Heart left ventricle (tissue), 16 donors: ENCODE measurements at regions not wholly inside any gene's neighbourhood (a gene's known extent, or its start where the extent isn't known, plus 50 kb on each side); places are given as distances from the start of the nearest gene placed in this dataset.

Source experiments
- ATAC-seq, 4 donors: fragments of 200-7000 bp; cut with Tn5 transposase; one replicate each; pipeline ENCODE4 v1.9.1; 2020 to 2022; ENCODE audit warnings: moderate library complexity in 4 of 4, mild to moderate bottlenecking in 3 of 4, moderate number of reproducible peaks in 1 of 4
- DNase-seq, 5 donors: peaks; one replicate each; pipeline ENCODE4 v3.0.0-alpha.2; 2020
- H3K27ac ChIP-seq, 12 donors: fragments of 200-600 bp; sonication (generic) in 4 of 12; one replicate each; pipeline versions ENCODE4 v1.5.0 to v1.8.0; 2016 to 2022; ENCODE audit warnings: mild to moderate bottlenecking in 2 of 12
- H3K27me3 ChIP-seq, 9 donors: fragments of 200-600 bp; sonication (generic) in 2 of 9; one replicate each; pipeline versions ENCODE4 v1.5.1 to v1.8.0; 2016 to 2022; ENCODE audit warnings: mild to moderate bottlenecking in 3 of 9
- H3K36me3 ChIP-seq, 9 donors: fragments of 200-600 bp; sonication (generic) in 2 of 9; one replicate each; pipeline versions ENCODE4 v1.5.0 to v1.8.0; 2018 to 2022; ENCODE audit warnings: mild to moderate bottlenecking in 2 of 9
- H3K4me1 ChIP-seq, 12 donors: fragments of 200-600 bp; sonication (generic) in 4 of 12; one replicate each; pipeline versions ENCODE4 v1.5.0 to v1.8.0; 2016 to 2022; ENCODE audit warnings: mild to moderate bottlenecking in 3 of 12
- H3K4me3 ChIP-seq, 12 donors: fragments of 200-600 bp; sonication (generic) in 4 of 12; one replicate each; pipeline versions ENCODE4 v1.5.0 to v1.8.0; 2017 to 2022; ENCODE audit warnings: mild to moderate bottlenecking in 9 of 12, moderate library complexity in 4 of 12
- H3K9me3 ChIP-seq, 12 donors: fragments of 200-600 bp; sonication (generic) in 4 of 12; one replicate each; pipeline versions ENCODE4 v1.5.0 to v1.8.0; 2016 to 2022; ENCODE audit warnings: mild to moderate bottlenecking in 1 of 12
- POLR2A ChIP-seq, 2 donors: fragments of 450-650 bp; IDR thresholded peaks; one replicate each; pipeline ENCODE4 v1.6.1; 2017; ENCODE audit warnings: antibody characterized with exemption in 2 of 2, mild to moderate bottlenecking in 2 of 2, moderate library complexity in 2 of 2
- WGBS, 4 donors: extraction: QIAGEN DNeasy Blood & Tissue Kit in 2 of 4; methylation state at CpG; one replicate each; pipeline versions ENCODE4 v1.1.5 to v1.1.7; 2013 to 2018; 5-methylcytosine and 5-hydroxymethylcytosine counted together
- intact Hi-C, 10 donors: fragments of 100-400 bp; cut with DNase I; formaldehyde crosslinking; loops; one replicate each; pipeline versions ENCODE4 v1.11.1 to v1.14.2; 2022
- TF ChIP-seq, protein P1 (sequence below), 12 donors: fragments of 200-600 bp; sonication (generic) in 4 of 12; IDR thresholded peaks; one replicate each; pipeline versions ENCODE4 v1.5.0 to v1.8.0; 2018 to 2022; ENCODE audit warnings: antibody characterized with exemption in 12 of 12, mild to moderate bottlenecking in 5 of 12
- donor health status: ischemic (EF 13 %, LVEDD 7.1; RV severe dilation, severe dysfunction).
- donor health status: healthy with polysubstance abuse.
- donor health status: DM: no; HTN: yes; CAD: no.
- donor health status: DM: no; HTN: no; CAD: no.
- donor health status: ischemic (EF 25% LVEDD 6.9; RV normal size, moderate dysfunction).
- donor health status: ischemic (EF 25% LVEDD 5.7; RV mildly dilated, moderate dysfunction).
- donor health status: healthy.
- donor health status: DM: yes; HTN: yes; CAD: no.
- donor health status: ischemic (EF 35%, LVEDD 5.7; RV mildly dilated, moderate dysfunction).
- donor health status: nonischemic (EF 11% LVEDD 7.7; RV severe dilation, severe dysfunction).
- donor health status: DM: yes; HTN: yes; CAD: no.
- donor health status: PGD.
- donor health status: ischemic (EF 29% LVEDD 5.4; RV normal size, mild dysfunction).
- donor health status: nonischemic (EF 23%, LVEDD 6.1; RV moderate dilation, normal function).

DNA sequence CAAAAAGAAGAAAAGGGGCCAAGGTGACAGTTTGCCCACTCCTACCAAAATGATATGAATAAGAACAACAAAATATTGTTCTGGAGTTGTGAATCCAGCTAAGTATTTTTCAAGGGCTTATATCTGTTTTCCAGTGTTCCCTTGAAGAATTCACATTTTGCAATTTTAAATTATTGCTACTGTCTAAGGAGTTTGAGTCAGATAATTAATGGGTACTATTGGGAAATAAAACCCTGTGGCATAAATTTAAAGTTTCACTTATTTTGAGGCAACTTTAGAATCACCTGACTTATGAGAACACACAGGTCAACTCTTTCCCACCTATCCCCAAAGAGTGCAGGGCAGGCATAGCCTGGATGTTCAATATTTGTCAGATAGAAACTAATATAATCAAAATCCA lies 188.0 kb upstream of the GHR start:
- DNase-seq (no peak), ATAC-seq (no peak)
- Histone ChIP-seq H3K36me3 (no peaks in the 10 kb centered on the region), H3K4me3 (no peak overlapping the region), H3K27me3 (peaks cover 0 to 2% (median 0%) of the 10 kb centered on the region in 9 donors), H3K4me1 (no peaks in the 10 kb centered on the region), H3K27ac (no peak overlapping the region), H3K9me3 (no peaks in the 10 kb centered on the region)
- intact Hi-C loops: no loop called here
- TF ChIP-seq, protein P1, sequence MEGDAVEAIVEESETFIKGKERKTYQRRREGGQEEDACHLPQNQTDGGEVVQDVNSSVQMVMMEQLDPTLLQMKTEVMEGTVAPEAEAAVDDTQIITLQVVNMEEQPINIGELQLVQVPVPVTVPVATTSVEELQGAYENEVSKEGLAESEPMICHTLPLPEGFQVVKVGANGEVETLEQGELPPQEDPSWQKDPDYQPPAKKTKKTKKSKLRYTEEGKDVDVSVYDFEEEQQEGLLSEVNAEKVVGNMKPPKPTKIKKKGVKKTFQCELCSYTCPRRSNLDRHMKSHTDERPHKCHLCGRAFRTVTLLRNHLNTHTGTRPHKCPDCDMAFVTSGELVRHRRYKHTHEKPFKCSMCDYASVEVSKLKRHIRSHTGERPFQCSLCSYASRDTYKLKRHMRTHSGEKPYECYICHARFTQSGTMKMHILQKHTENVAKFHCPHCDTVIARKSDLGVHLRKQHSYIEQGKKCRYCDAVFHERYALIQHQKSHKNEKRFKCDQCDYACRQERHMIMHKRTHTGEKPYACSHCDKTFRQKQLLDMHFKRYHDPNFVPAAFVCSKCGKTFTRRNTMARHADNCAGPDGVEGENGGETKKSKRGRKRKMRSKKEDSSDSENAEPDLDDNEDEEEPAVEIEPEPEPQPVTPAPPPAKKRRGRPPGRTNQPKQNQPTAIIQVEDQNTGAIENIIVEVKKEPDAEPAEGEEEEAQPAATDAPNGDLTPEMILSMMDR (IDR thresholded peaks at IDR 0.05): no peak
- no peak for TF ChIP-seq POLR2A (IDR thresholded peaks at IDR 0.05)

DNA sequence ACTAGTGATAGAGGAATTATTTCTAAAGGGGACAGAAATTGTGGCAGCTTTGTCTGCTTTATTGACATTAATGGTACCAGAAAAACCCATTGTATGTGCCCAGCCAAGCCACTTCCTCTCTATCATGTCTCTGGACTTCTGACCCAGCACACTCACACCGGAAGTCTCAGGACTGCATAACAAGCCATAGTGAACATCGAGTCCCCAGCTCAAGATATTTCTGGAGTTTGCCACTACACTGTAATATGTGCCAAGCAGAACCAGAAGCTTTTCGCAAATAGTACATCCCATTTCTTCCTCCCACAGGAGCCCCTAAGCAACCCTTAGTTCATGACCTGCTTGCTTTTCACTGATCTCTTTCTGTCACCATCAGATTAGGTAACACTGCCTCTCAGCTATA lies 187.4 kb upstream of the GHR start:
- ATAC-seq (no peak), DNase-seq (no peak)
- 66 to 84% (median 67%) methylated on average over 3 of the region's 3 CpGs for WGBS, 4 donors
- no peaks in the 10 kb centered on the region for H3K9me3 ChIP-seq
- H3K36me3 ChIP-seq: no peaks in the 10 kb centered on the region
- no peak for TF ChIP-seq POLR2A (IDR thresholded peaks at IDR 0.05)
- TF ChIP-seq, protein P1 (IDR thresholded peaks at IDR 0.05): no peak
- intact Hi-C loops: no loop called here
- H3K27me3 ChIP-seq: peaks cover 0 to 2% (median 0%) of the 10 kb centered on the region in 9 donors
- H3K4me3 ChIP-seq: no peak overlapping the region
- H3K4me1 ChIP-seq: no peaks in the 10 kb centered on the region
- no peak overlapping the region for H3K27ac ChIP-seq

DNA sequence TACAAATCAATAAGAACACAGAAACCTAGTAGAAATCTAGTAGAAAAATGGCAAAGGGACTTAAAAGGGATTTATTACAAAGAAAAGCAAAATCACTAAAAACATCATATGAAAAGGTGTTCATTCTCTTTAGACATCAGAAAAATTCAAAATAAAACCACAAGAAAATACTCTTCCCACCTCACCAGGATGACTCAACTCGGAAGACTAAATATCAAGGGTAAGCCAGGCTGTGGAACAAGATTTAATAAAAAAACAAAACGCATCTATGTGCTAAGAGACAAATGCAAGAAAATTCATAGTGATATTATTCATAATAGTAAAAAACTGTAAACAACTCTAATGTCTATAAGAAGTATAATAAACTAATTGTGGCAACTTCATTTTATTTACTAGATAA lies 181.6 kb upstream of the GHR start:
- no peaks in the 10 kb centered on the region for H3K27me3 ChIP-seq
- ATAC-seq (no peak), DNase-seq (no peak)
- no peaks in the 10 kb centered on the region for H3K9me3 ChIP-seq
- no peaks in the 10 kb centered on the region for H3K36me3 ChIP-seq
- no peak overlapping the region for H3K4me3 ChIP-seq
- H3K27ac ChIP-seq: no peak overlapping the region
- TF ChIP-seq, protein P1 (IDR thresholded peaks at IDR 0.05): no peak
- TF ChIP-seq POLR2A (IDR thresholded peaks at IDR 0.05): no peak
- WGBS, 4 donors: 81 to 89% (median 83%) methylated on average over 2 of the region's 2 CpGs
- H3K4me1 ChIP-seq: peaks cover 0 to 7% (median 0%) of the 10 kb centered on the region in 12 donors
- intact Hi-C loops: no loop called here

DNA sequence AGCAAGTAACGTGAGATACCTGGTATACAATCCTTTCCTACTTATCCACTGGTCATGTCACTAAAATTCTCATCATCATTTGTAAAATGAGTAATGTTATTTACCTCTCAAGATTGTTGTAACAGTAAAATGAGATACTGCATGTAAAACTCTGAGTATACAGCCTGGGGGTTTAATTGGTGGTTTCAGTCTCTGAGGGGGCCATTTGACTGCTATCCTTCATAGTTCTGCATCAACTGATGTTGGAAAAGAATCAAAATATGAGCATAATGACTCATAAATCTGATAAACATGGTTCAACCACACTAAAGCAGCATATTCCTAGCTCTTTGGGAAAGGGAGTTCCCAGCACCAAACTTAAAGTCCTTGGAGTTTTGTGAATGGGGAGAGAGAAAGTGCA lies 181.0 kb upstream of the GHR start:
- H3K36me3 ChIP-seq: no peaks in the 10 kb centered on the region
- TF ChIP-seq, protein P1 (IDR thresholded peaks at IDR 0.05): no peak
- TF ChIP-seq POLR2A (IDR thresholded peaks at IDR 0.05): no peak
- no peak overlapping the region for H3K4me3 ChIP-seq
- ATAC-seq: no peak
- intact Hi-C loops: no loop called here
- DNase-seq: no peak
- H3K27ac ChIP-seq: no peak overlapping the region
- H3K9me3 ChIP-seq: no peaks in the 10 kb centered on the region
- H3K27me3 ChIP-seq: no peaks in the 10 kb centered on the region
- H3K4me1 ChIP-seq: peaks cover 0 to 7% (median 0%) of the 10 kb centered on the region in 12 donors
- WGBS, 4 donors: 63 to 72% (median 70%) methylated on average over 1 of the region's 1 CpG
